ENCODE measurements at regions not wholly inside any gene's neighbourhood (a gene's known extent, or its start where the extent isn't known, plus 50 kb on each side); places are given as distances from the start of the nearest gene placed in this dataset.

DNA sequence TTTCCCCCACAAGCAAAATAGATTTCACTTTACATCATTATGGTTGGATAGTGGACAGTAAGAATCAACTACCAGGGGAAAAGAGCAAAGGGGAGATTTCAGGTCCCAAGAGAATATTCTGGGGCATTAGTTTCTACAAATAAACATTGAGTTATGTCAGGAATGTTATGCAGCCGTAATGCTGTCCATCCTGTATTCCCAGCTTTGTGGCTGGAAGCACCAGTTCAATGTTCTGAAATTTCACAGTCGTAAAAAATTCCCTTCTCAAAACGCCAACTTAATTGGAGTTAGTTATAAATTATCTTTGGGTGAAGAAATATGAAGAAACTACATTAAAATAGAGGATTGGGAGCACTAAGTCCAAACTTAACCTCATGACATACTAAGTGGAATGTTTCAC is 141.5 kb upstream of the FIGN start:
- TF ChIP-seq, protein P1, sequence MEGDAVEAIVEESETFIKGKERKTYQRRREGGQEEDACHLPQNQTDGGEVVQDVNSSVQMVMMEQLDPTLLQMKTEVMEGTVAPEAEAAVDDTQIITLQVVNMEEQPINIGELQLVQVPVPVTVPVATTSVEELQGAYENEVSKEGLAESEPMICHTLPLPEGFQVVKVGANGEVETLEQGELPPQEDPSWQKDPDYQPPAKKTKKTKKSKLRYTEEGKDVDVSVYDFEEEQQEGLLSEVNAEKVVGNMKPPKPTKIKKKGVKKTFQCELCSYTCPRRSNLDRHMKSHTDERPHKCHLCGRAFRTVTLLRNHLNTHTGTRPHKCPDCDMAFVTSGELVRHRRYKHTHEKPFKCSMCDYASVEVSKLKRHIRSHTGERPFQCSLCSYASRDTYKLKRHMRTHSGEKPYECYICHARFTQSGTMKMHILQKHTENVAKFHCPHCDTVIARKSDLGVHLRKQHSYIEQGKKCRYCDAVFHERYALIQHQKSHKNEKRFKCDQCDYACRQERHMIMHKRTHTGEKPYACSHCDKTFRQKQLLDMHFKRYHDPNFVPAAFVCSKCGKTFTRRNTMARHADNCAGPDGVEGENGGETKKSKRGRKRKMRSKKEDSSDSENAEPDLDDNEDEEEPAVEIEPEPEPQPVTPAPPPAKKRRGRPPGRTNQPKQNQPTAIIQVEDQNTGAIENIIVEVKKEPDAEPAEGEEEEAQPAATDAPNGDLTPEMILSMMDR (IDR thresholded peaks at IDR 0.05), result no peak
- TF ChIP-seq POLR2A (IDR thresholded peaks at IDR 0.05) (no peak), EP300 (IDR thresholded peaks at IDR 0.05) (no peak)
